Chondrocyte (in vitro differentiated cells): ENCODE measurements at regions not wholly inside any gene's neighbourhood (a gene's known extent, or its start where the extent isn't known, plus 50 kb on each side); places are given as distances from the start of the nearest gene placed in this dataset.
A peak's percentile ranks its signal among the peaks of the same experiment; 100 is the strongest.
"Not testable (repeated sequence)": the region's sequence is repeated elsewhere in the genome, so short reads cannot be mapped to it uniquely, and the experiment has no call there.

Source experiments
- DNase-seq: peaks from one replicate; pipeline ENCODE4 v3.0.0; 2021; ENCODE audit warnings: mixed read lengths, low spot score
- H3K27ac Mint-ChIP-seq: one replicate; pipeline ENCODE4 v1.8.0; 2021; ENCODE audit warnings: mild to moderate bottlenecking, moderate library complexity, mixed read lengths; ENCODE audit not compliant: unreplicated experiment
- H3K27me3 Mint-ChIP-seq: 2 replicates; pipeline ENCODE4 v1.8.0; 2021; ENCODE audit warnings: low read depth, mixed read lengths
- H3K36me3 Mint-ChIP-seq: 2 replicates; pipeline ENCODE4 v1.8.0; 2021; ENCODE audit warnings: low read depth, mixed read lengths
- H3K4me1 Mint-ChIP-seq: 2 replicates; pipeline ENCODE4 v1.8.0; 2021; ENCODE audit warnings: low read depth, mild to moderate bottlenecking, mixed read lengths
- H3K4me3 Mint-ChIP-seq: one replicate; pipeline ENCODE4 v1.8.0; 2021; ENCODE audit warnings: mild to moderate bottlenecking, moderate library complexity, mixed read lengths; ENCODE audit not compliant: unreplicated experiment
- H3K9me3 Mint-ChIP-seq: 2 replicates; pipeline ENCODE4 v1.8.0; 2021; ENCODE audit warnings: low read depth, mixed read lengths
- TF ChIP-seq, protein P1 (sequence below): fragments of 200-600 bp; sonication (generic); IDR thresholded peaks from 2 replicates; pipeline ENCODE4 v1.5.0; 2021; ENCODE audit warnings: antibody characterized with exemption, mild to moderate bottlenecking, moderate library complexity

DNA sequence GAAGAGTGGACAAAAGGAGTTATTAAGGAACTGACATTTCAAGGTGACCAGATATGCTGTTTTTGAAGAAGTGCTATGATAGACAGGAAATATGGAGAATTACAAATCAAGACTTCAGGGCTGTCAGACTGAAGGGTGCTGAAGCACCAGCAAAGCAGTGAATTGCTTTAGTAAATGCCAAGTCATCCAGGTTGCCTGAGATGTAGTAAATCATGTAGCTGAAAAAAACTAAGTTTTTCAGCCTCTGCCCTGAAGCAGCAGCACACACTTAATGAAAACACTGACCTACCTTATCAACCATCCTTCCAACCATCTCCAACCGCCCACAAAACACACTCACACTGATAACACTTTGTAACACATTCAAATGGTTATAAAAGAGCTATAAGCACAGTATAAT, 110.0 kb downstream of the PRR15 start:
- not testable (repeated sequence) for H3K4me3 Mint-ChIP-seq, H3K9me3 Mint-ChIP-seq, H3K36me3 Mint-ChIP-seq, DNase-seq, H3K4me1 Mint-ChIP-seq, H3K27ac Mint-ChIP-seq, H3K27me3 Mint-ChIP-seq

DNA sequence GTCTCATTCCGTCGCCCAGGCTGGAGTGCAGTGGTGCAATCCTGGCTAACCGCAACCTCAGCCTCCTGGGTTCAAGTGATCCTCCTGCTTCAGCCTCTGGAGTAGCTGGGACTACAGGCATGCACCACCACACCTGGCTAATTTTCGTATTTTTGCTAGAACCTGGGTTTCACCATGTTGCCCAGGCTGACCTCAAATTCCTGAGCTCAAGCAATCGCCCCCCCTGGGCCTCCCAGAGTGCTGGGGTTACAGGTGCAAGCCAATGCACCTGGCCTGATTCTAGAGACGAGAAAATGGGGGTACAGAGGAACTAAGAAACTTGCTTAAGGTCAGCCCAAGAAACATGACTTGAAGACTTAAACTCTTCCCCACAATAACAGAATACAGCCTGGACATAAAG, 111.0 kb downstream of the PRR15 start:
- not testable (repeated sequence) for H3K9me3 Mint-ChIP-seq, DNase-seq, H3K27me3 Mint-ChIP-seq, H3K4me3 Mint-ChIP-seq, H3K4me1 Mint-ChIP-seq, H3K27ac Mint-ChIP-seq, H3K36me3 Mint-ChIP-seq

DNA sequence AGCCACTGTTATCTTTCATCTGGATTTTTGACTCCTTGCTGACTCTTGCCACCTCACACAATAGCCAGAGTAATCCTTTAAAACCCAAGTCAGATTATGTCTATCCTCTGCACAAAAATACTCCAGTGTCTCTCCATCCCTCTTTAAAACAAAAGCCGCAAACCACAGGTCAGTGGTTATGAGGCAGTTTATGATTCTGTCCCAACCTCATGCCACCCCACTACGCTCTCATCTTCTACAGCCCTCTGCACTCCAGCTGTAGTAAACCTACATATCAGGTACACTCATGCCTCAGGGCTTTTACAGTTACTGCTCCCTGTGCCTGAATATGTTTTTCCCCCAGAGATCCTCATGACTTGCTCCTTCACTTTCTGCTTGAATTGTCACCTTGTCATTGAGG, 113.6 kb downstream of the PRR15 start:
- H3K27me3 Mint-ChIP-seq, H3K27ac Mint-ChIP-seq, H3K4me3 Mint-ChIP-seq, H3K36me3 Mint-ChIP-seq, DNase-seq, H3K9me3 Mint-ChIP-seq: not testable (repeated sequence)
- peaks cover 10% of the 10 kb centered on the region for H3K4me1 Mint-ChIP-seq

DNA sequence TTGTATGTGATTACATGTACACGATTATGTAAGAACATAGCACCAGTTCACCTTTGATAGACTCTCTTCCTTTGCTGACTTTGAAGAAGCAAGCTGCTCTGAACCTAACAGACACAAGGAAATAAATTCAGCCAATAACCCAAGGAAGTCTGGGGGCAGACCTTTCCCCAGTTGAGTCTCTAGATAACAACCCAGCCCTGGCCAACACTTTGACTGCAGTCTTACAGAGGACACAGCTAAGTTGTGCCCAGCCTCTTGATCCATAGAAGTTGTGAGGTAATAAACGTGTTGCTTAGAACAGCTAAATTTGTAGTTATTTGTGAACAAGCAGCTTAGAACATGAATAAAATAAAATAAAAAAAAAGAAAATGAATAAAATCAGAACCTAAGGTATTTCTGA, 116.3 kb downstream of the PRR15 start:
- H3K36me3 Mint-ChIP-seq, DNase-seq, H3K27ac Mint-ChIP-seq, H3K27me3 Mint-ChIP-seq, H3K9me3 Mint-ChIP-seq, H3K4me3 Mint-ChIP-seq: not testable (repeated sequence)
- H3K4me1 Mint-ChIP-seq = peaks cover 17% of the 10 kb centered on the region

DNA sequence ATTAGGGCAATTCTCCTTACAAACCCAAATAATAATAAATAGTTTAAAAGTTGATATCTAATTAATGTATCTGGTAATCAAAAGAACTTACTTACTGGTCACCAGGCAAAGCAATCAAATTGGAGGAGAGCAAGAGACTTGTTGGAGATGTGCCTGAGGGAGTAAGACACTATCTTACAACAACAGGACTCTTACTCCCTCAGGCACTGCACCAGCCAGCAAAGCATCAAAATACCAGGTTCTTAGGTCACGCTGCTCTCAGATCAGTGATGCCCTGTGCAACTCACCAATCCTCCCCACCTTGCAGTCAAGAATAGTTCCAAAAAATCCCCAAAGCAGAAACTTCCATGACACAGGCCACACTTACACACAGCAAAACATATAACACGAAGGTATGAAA, 117.0 kb downstream of the PRR15 start:
- not testable (repeated sequence) for H3K36me3 Mint-ChIP-seq, H3K4me3 Mint-ChIP-seq

DNA sequence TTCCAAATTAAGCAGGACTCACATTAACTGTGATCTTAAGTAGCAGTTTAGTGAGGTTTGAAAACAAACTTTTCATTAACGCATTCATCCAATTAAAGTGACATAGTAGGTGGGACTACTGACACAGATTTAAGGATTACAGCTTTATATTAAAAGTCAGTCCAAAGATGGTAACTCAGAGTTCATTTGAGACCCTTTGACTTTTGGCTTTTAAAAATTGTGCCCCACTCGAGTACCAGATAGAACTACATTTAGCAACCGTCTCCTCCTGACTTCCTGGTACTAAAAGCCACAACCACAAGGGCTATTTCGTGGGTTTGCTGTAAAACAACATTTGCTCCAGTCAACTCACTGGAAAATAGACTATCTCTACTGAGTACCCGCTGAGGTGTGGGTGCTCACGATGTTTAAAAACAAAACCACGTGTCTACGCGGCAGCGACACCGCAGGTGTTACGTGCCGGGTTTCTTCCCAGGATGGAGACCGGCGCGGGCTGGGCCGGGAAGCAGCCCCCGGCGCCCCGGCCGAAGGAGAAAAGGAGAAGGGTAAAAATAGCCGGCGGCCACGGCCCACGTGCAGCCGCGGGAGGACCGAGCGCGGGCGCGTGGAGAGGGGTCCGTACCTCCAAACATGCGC, 120.6 kb downstream of the PRR15 start:
- H3K36me3 Mint-ChIP-seq, DNase-seq, H3K27me3 Mint-ChIP-seq, H3K9me3 Mint-ChIP-seq: not testable (repeated sequence)
- Mint-ChIP-seq H3K27ac (peak overlapping the region; percentile 74), H3K4me3 (peak overlapping the region; percentile 84), H3K4me1 (peaks cover 21% of the 10 kb centered on the region)

More for the DNA sequence above, 117.0 kb downstream of the PRR15 start:
- DNase-seq, H3K9me3 Mint-ChIP-seq, H3K27me3 Mint-ChIP-seq, H3K27ac Mint-ChIP-seq: not testable (repeated sequence)
- H3K4me1 Mint-ChIP-seq = peaks cover 17% of the 10 kb centered on the region

DNA sequence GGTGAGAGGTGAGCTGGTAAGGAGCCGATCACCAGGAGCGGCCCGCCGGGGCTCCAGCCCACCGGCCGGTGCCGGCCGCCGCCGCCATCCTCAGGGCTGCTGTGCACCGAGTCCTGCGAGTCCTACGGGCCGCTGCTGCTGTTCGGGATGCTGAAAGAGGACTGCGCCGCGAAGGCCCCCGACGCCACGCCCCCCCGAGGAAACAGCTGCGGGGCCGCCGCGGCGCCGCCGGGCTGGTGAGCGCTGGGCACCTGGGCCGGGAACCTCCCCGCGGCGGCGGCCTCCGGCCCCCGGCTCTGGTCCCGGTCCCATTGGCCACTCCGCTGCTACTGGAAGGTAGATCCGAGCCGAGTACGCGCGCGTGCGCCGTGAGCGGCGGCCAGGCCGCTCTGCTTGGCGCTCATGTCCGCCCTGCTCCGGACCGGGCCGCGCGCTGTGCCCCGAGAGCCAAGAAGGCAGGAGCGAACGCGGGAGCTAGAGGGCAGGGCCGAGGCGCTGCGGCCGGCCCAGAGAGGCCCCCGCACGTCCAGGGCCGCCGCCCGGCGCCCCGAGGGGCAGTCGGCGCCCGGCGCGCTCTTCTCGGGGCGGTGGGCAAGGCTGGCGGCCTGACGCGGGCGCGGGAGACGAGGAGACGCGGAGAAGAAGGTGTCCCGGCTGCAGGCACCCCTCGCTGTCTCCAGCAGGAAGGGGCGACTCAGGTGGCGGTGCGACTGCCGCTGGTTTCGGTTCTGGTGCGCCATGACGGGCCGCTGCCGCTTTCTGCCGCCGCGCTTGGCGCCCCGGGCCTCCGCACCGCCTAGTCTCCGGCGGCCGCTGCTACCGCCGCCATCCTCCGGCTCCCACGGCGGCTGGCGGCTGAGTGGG, 121.3 kb upstream of the WIPF3 start:
- TF ChIP-seq, protein P1, sequence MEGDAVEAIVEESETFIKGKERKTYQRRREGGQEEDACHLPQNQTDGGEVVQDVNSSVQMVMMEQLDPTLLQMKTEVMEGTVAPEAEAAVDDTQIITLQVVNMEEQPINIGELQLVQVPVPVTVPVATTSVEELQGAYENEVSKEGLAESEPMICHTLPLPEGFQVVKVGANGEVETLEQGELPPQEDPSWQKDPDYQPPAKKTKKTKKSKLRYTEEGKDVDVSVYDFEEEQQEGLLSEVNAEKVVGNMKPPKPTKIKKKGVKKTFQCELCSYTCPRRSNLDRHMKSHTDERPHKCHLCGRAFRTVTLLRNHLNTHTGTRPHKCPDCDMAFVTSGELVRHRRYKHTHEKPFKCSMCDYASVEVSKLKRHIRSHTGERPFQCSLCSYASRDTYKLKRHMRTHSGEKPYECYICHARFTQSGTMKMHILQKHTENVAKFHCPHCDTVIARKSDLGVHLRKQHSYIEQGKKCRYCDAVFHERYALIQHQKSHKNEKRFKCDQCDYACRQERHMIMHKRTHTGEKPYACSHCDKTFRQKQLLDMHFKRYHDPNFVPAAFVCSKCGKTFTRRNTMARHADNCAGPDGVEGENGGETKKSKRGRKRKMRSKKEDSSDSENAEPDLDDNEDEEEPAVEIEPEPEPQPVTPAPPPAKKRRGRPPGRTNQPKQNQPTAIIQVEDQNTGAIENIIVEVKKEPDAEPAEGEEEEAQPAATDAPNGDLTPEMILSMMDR = peak; percentile 28
- Mint-ChIP-seq H3K4me1 (peaks cover 21% of the 10 kb centered on the region), H3K4me3 (peak overlapping the region; percentile 84), H3K27me3 (no peaks in the 10 kb centered on the region), H3K9me3 (no peaks in the 10 kb centered on the region), H3K27ac (peak overlapping the region; percentile 82), H3K36me3 (no peaks in the 10 kb centered on the region)
- DNase-seq = peak; percentile 93

DNA sequence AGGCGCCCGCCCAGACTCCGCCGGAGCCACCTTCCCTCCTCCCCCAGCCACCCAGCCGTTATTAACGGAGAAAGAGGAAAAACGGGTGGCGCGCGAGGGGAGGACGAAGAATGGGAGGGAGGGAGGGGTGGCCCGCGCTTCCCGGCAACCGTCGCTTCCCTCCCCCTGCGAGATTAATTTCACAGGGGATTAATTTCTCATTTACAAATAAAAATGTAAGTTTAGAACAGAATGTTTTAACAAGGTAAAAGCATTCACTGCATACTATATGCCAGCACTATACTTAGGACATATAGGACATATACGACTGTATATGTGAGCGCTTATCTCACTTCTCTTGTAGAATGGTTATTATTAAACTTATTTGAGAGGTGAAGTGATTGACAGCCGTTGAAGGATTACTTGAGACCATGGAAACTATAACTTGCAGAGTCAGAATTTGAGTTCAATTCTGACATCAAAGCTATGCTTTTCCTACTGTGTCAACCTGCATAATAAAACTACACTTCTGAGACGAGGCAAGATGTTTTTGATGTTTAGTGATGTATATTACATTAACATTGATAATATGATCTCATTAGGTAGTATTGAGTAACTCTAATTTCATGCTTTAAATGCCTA, 120.5 kb upstream of the WIPF3 start:
- not testable (repeated sequence) for DNase-seq, H3K27me3 Mint-ChIP-seq, H3K9me3 Mint-ChIP-seq, H3K36me3 Mint-ChIP-seq
- H3K4me1 Mint-ChIP-seq = peaks cover 19% of the 10 kb centered on the region
- peak overlapping the region; percentile 84 for H3K4me3 Mint-ChIP-seq
- H3K27ac Mint-ChIP-seq = peak overlapping the region; percentile 36

DNA sequence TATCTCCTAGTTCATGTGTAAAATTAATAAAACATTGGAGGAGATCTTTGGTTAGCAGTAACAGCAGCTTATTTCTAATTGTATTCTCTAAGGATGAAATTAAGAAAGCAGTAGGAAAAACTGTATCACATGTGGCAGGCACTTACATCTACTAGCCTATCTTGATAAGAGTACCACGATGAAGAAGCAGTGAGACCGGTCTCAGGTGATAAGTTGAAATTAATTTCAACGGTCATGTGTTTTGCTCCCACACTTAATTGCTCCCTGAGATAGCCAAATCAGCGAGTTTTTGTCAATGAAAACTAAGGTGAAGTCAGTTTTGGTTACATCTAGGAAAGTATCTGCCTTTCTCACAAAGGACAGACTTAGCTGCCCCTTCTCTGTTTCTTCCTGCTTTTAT, 115.8 kb upstream of the WIPF3 start:
- H3K9me3 Mint-ChIP-seq, DNase-seq, H3K27me3 Mint-ChIP-seq: not testable (repeated sequence)

DNA sequence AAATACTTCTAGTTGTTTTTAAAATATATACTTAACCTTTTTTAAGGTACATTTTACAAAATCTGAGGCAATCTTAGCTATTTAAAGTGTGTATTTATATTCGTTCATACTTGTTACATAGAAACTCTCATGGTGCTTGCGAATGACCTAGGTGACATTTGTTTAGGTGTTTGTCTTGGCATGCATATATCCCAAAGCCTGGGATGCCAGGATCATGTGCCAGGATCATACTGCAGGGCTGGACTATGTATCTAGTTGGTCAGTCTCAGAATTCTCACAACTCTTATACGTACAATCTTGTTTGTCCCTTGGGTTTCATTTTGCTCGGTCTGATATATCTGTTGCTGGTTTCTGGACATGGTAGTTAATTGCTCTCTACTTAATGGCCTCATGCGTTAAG, 109.9 kb upstream of the WIPF3 start:
- not testable (repeated sequence) for H3K36me3 Mint-ChIP-seq, H3K4me1 Mint-ChIP-seq, H3K27ac Mint-ChIP-seq, H3K4me3 Mint-ChIP-seq, H3K27me3 Mint-ChIP-seq, DNase-seq, H3K9me3 Mint-ChIP-seq

More for the DNA sequence above, 115.8 kb upstream of the WIPF3 start:
- H3K4me1 Mint-ChIP-seq, H3K27ac Mint-ChIP-seq, H3K4me3 Mint-ChIP-seq, H3K36me3 Mint-ChIP-seq: not testable (repeated sequence)

DNA sequence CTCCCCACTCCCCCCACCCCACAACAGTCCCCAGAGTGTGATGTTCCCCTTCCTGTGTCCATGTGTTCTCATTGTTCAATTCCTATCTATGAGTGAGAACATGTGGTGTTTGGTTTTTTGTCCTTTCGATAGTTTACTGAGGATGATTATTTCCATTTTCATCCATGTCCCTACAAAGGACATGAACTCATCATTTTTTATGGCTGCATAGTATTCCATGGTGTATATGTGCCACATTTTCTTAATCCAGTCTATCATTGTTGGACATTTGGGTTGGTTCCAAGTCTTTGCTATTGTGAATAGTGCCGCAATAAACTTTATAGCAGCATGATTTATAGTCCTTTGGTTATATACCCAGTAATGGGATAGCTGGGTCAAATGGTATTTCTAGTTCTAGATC, 106.6 kb upstream of the WIPF3 start:
- not testable (repeated sequence) for DNase-seq, H3K27ac Mint-ChIP-seq, H3K4me3 Mint-ChIP-seq, H3K9me3 Mint-ChIP-seq, H3K36me3 Mint-ChIP-seq, H3K4me1 Mint-ChIP-seq, H3K27me3 Mint-ChIP-seq

DNA sequence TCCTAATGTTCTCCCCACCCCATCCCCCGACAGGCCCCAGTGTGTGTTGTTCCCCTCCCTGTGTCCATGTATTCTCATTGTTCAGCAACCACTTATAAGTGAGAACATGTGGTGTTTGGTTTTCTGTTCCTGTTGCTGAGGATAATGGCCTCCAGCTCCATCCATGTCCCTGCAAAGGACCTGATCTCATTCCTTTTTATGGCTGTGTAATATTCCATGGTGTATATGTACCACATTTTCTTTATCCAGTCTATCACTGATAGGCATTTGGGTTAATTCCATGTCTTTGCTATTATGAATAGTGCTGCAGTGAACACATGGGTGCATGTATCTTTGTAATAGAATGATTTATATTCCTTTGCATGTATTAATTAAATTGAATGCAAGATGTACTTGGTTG, 104.8 kb upstream of the WIPF3 start:
- H3K36me3 Mint-ChIP-seq, H3K9me3 Mint-ChIP-seq, H3K4me1 Mint-ChIP-seq, DNase-seq, H3K4me3 Mint-ChIP-seq, H3K27ac Mint-ChIP-seq, H3K27me3 Mint-ChIP-seq: not testable (repeated sequence)
